ENCODE measurements at regions not wholly inside any gene's neighbourhood (a gene's known extent, or its start where the extent isn't known, plus 50 kb on each side); places are given as distances from the start of the nearest gene placed in this dataset.
"Not testable (repeated sequence)": the region's sequence is repeated elsewhere in the genome, so short reads cannot be mapped to it uniquely, and the experiment has no call there.

DNA sequence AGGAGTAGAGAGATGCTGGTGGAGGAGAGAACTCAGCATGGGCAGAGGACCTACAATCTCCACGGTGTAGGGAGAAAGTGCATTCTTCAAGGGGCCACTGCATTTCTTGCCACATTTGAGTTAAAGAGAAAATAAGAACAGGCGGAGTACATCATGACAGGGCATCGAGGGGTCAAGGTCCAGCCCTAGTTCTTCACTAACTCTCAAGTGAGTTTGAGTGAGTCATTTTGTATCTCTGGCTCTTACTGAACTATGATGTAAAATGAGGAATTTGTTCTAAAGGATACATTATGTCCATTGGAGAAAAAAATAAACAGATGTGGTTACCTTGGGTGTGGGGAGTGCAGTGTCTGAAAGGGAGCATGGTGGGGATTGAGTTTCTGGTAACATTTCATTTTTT, 182.9 kb downstream of the XPNPEP1 start:
- H3K27ac ChIP-seq (ENCODE audit: low read depth in 1 of 2, low read length in 1 of 2), result no peak overlapping the region
- H3K4me1 ChIP-seq (ENCODE audit: control insufficient read depth in 2 of 2, insufficient read depth in 2 of 2, low read length in 2 of 2), result no peaks in the 10 kb centered on the region
- H3K27me3 ChIP-seq (ENCODE audit: control insufficient read depth in 2 of 2, insufficient read depth in 1 of 2, low read length in 1 of 2), result no peaks in the 10 kb centered on the region
- no peak for DNase-seq (ENCODE audit: low read depth in 6 of 9, low spot score in 9 of 9)
- no peak overlapping the region for H3K4me3 ChIP-seq (ENCODE audit: low read length in 2 of 2)
- WGBS, result 85% methylated on average over 3 of the region's 3 CpGs
- no peaks in the 10 kb centered on the region for H3K36me3 ChIP-seq (ENCODE audit: control insufficient read depth in 2 of 2, insufficient read depth in 2 of 2, low read length in 1 of 2)
- no peaks in the 10 kb centered on the region for H3K9me3 ChIP-seq (ENCODE audit: control insufficient read depth in 2 of 2, insufficient read depth in 1 of 2, low read length in 1 of 2)

DNA sequence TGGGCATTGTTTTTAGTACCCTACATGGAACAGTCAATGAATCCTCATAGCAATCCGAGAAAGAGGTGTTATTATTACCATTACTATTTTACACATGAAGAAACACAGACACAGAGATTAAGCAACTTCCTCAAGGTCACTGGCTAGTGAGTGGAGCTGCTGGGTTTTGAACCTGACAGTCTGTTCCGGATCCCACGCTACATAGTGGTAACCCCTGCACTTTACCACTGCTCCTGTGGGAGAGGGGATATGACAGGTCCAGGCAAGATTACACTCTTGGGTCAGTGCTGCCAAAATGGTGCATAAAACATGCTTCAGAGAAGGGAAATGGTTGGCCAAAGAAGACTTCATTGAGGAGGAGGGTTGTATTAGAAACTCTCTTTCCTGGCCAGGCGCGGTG, 185.7 kb downstream of the XPNPEP1 start:
- Histone ChIP-seq H3K27ac (ENCODE audit: low read depth in 1 of 2, low read length in 1 of 2) (no peak overlapping the region), H3K36me3 (ENCODE audit: control insufficient read depth in 2 of 2, insufficient read depth in 2 of 2, low read length in 1 of 2) (no peaks in the 10 kb centered on the region), H3K9me3 (ENCODE audit: control insufficient read depth in 2 of 2, insufficient read depth in 1 of 2, low read length in 1 of 2) (no peaks in the 10 kb centered on the region), H3K4me3 (ENCODE audit: low read length in 2 of 2) (no peak overlapping the region), H3K27me3 (ENCODE audit: control insufficient read depth in 2 of 2, insufficient read depth in 1 of 2, low read length in 1 of 2) (no peaks in the 10 kb centered on the region), H3K4me1 (ENCODE audit: control insufficient read depth in 2 of 2, insufficient read depth in 2 of 2, low read length in 2 of 2) (no peaks in the 10 kb centered on the region)
- WGBS, result 93% methylated on average over 5 of the region's 5 CpGs
- no peak for DNase-seq (ENCODE audit: low read depth in 6 of 9, low spot score in 9 of 9)

DNA sequence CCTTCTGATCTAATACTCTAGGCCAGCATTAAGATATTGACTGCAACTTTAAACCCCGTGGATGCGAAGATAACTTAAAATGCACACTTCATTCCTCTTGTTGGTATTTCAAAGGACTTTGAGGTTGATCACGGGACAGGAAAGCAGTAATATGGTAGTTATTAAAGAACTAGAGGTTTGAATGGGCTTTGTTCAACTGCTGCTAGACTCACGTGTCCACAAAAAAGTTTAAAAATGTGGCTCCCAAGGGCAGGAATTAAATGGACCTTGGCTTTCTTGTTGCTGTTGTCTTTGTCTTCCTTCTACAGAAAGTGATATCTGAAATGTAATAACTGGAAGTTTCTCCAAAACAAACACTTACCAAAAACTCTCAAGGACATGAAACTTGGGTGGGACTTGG, 186.3 kb downstream of the XPNPEP1 start:
- Histone ChIP-seq H3K36me3 (ENCODE audit: control insufficient read depth in 2 of 2, insufficient read depth in 2 of 2, low read length in 1 of 2) (no peaks in the 10 kb centered on the region), H3K27me3 (ENCODE audit: control insufficient read depth in 2 of 2, insufficient read depth in 1 of 2, low read length in 1 of 2) (no peaks in the 10 kb centered on the region), H3K4me3 (ENCODE audit: low read length in 2 of 2) (no peak overlapping the region), H3K27ac (ENCODE audit: low read depth in 1 of 2, low read length in 1 of 2) (no peak overlapping the region), H3K4me1 (ENCODE audit: control insufficient read depth in 2 of 2, insufficient read depth in 2 of 2, low read length in 2 of 2) (no peaks in the 10 kb centered on the region), H3K9me3 (ENCODE audit: control insufficient read depth in 2 of 2, insufficient read depth in 1 of 2, low read length in 1 of 2) (no peaks in the 10 kb centered on the region)
- no peak for DNase-seq (ENCODE audit: low read depth in 6 of 9, low spot score in 9 of 9)
- WGBS, result 92% methylated on average over 4 of the region's 4 CpGs

DNA sequence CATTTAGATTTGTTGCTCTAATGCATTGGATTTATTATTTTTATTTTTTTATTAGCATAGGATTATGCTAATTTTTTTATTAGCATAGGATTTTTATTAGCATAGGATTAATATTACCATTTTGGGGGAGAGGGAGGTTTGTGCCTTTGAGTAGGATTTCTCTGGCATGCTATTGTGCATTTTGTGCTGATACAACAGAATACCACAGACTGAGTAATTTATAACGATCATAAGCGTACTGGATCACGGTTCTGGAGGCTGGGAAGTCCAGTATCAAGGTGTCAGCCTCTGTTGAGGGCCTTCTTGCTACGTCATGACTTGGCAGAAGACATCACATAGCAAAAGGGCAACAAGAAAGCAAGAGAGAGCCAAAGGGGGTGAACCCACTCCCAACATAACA, 187.5 kb downstream of the XPNPEP1 start:
- H3K27me3 ChIP-seq (ENCODE audit: control insufficient read depth in 2 of 2, insufficient read depth in 1 of 2, low read length in 1 of 2), result no peaks in the 10 kb centered on the region
- no peaks in the 10 kb centered on the region for H3K36me3 ChIP-seq (ENCODE audit: control insufficient read depth in 2 of 2, insufficient read depth in 2 of 2, low read length in 1 of 2)
- no peaks in the 10 kb centered on the region for H3K9me3 ChIP-seq (ENCODE audit: control insufficient read depth in 2 of 2, insufficient read depth in 1 of 2, low read length in 1 of 2)
- H3K27ac ChIP-seq (ENCODE audit: low read depth in 1 of 2, low read length in 1 of 2), result no peak overlapping the region
- no peak overlapping the region for H3K4me3 ChIP-seq (ENCODE audit: low read length in 2 of 2)
- 76% methylated on average over 4 of the region's 4 CpGs for WGBS
- DNase-seq (ENCODE audit: low read depth in 6 of 9, low spot score in 9 of 9), result no peak
- H3K4me1 ChIP-seq (ENCODE audit: control insufficient read depth in 2 of 2, insufficient read depth in 2 of 2, low read length in 2 of 2), result no peaks in the 10 kb centered on the region

DNA sequence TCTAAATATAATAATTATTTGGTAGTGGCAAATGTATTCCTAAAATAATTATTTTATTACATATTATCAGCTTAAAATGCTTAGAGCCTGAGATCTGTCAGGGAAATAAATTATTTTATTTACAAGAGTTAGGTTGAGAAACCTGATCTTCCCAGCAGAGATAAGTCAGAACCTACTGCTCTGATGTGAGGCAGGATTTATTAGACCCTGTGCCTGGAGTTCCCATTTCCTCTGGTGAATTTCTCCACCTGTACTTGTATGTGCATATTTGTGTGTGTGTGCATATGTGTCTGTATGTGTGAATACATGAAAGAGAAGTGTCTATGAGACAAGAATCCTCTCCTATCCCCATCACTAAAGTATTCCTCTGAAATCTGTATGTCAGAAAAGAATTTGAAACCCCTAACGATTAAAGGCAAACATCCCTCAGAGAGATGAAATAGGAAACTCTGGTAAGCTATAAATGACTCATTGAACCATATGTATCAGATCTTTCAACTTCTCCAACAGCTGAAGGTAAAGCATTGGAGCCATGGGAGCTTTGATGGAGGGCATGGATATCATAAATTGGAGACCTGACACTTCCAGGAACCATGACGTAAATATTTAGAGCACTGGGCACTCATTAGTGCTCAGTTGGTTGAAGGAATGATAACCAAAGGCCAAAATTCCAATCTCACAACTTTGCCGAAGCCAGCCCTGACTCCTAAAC, 190.9 kb downstream of the XPNPEP1 start:
- Histone ChIP-seq H3K27ac (ENCODE audit: low read depth in 1 of 2, low read length in 1 of 2) (no peak overlapping the region), H3K4me3 (ENCODE audit: low read length in 2 of 2) (no peak overlapping the region), H3K4me1 (ENCODE audit: control insufficient read depth in 2 of 2, insufficient read depth in 2 of 2, low read length in 2 of 2) (no peaks in the 10 kb centered on the region), H3K27me3 (ENCODE audit: control insufficient read depth in 2 of 2, insufficient read depth in 1 of 2, low read length in 1 of 2) (no peaks in the 10 kb centered on the region), H3K36me3 (ENCODE audit: control insufficient read depth in 2 of 2, insufficient read depth in 2 of 2, low read length in 1 of 2) (no peaks in the 10 kb centered on the region), H3K9me3 (ENCODE audit: control insufficient read depth in 2 of 2, insufficient read depth in 1 of 2, low read length in 1 of 2) (no peaks in the 10 kb centered on the region)
- no peak for DNase-seq (ENCODE audit: low read depth in 6 of 9, low spot score in 9 of 9)
- WGBS, result 92% methylated on average over 3 of the region's 3 CpGs

DNA sequence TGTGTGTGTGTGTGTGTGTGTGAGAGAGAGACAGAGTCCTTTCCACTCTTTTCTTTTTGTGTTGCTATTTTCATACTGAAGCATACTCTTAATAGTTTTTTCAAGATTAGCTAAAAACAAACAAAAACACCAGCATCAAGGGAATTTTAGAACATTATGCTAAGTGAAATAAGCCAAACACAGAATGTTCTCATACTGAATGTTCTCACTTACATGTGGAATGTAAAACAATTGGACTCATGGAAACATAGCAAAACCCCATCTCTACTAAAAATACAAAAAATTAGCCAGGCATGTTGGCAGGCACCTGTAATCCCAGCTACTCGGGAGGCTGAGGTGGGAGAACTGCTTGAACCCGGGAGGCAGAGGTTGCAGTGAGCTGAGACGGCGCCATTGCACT, 193.4 kb downstream of the XPNPEP1 start:
- not testable (repeated sequence) for H3K27me3 ChIP-seq (ENCODE audit: control insufficient read depth in 2 of 2, insufficient read depth in 1 of 2, low read length in 1 of 2); DNase-seq (ENCODE audit: low read depth in 6 of 9, low spot score in 9 of 9); H3K36me3 ChIP-seq (ENCODE audit: control insufficient read depth in 2 of 2, insufficient read depth in 2 of 2, low read length in 1 of 2); H3K27ac ChIP-seq (ENCODE audit: low read depth in 1 of 2, low read length in 1 of 2); H3K4me3 ChIP-seq (ENCODE audit: low read length in 2 of 2); H3K4me1 ChIP-seq (ENCODE audit: control insufficient read depth in 2 of 2, insufficient read depth in 2 of 2, low read length in 2 of 2); H3K9me3 ChIP-seq (ENCODE audit: control insufficient read depth in 2 of 2, insufficient read depth in 1 of 2, low read length in 1 of 2)
- WGBS, result 91% methylated on average over 4 of the region's 4 CpGs

DNA sequence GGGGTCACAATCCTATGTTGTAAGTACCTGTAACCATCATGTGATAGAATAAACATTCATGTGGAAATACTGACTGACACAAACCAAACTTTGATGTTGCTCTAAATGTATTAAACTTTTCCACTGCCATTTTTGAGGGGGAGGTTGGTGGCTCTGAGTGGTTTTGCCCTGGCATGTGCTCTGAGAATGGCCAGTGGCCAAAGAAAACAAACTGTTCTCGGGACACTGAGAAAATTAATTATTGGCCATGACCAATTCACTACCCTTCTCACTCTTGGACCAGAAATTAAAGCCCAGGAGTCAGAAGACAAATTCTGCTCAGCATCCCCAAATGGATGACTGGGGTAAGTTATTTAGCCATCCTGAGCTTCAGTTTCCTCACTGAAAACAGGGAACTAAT, 195.9 kb downstream of the XPNPEP1 start:
- no peak overlapping the region for H3K4me3 ChIP-seq (ENCODE audit: low read length in 2 of 2)
- no peaks in the 10 kb centered on the region for H3K36me3 ChIP-seq (ENCODE audit: control insufficient read depth in 2 of 2, insufficient read depth in 2 of 2, low read length in 1 of 2)
- WGBS, result 75% methylated on average over 1 of the region's 1 CpG
- DNase-seq (ENCODE audit: low read depth in 6 of 9, low spot score in 9 of 9), result no peak
- H3K4me1 ChIP-seq (ENCODE audit: control insufficient read depth in 2 of 2, insufficient read depth in 2 of 2, low read length in 2 of 2), result no peaks in the 10 kb centered on the region
- H3K9me3 ChIP-seq (ENCODE audit: control insufficient read depth in 2 of 2, insufficient read depth in 1 of 2, low read length in 1 of 2), result no peaks in the 10 kb centered on the region
- no peak overlapping the region for H3K27ac ChIP-seq (ENCODE audit: low read depth in 1 of 2, low read length in 1 of 2)
- no peaks in the 10 kb centered on the region for H3K27me3 ChIP-seq (ENCODE audit: control insufficient read depth in 2 of 2, insufficient read depth in 1 of 2, low read length in 1 of 2)

DNA sequence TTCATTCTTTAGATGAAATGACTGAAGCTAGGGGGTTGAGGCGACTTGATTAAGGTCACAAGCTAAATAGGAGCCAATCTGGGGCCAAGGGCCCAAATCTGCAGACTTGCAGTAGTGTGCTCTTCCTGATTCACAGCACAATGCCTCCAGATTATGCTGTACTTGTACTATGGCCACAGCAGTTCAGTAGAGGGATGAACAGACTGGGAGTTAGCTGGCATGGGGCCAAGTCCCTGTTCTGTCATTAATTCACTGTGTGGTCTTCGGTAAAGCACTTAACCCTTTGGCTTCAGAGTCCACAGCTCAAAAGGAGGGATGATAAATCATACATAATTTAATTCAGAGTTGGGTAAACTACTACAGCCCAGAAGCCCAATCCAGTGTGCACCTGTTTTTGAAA, 196.8 kb downstream of the XPNPEP1 start:
- Histone ChIP-seq H3K36me3 (ENCODE audit: control insufficient read depth in 2 of 2, insufficient read depth in 2 of 2, low read length in 1 of 2) (no peaks in the 10 kb centered on the region), H3K4me1 (ENCODE audit: control insufficient read depth in 2 of 2, insufficient read depth in 2 of 2, low read length in 2 of 2) (no peaks in the 10 kb centered on the region), H3K9me3 (ENCODE audit: control insufficient read depth in 2 of 2, insufficient read depth in 1 of 2, low read length in 1 of 2) (no peaks in the 10 kb centered on the region), H3K27me3 (ENCODE audit: control insufficient read depth in 2 of 2, insufficient read depth in 1 of 2, low read length in 1 of 2) (no peaks in the 10 kb centered on the region), H3K4me3 (ENCODE audit: low read length in 2 of 2) (no peak overlapping the region), H3K27ac (ENCODE audit: low read depth in 1 of 2, low read length in 1 of 2) (no peak overlapping the region)
- 50% methylated on average over 2 of the region's 2 CpGs for WGBS
- DNase-seq (ENCODE audit: low read depth in 6 of 9, low spot score in 9 of 9), result no peak

DNA sequence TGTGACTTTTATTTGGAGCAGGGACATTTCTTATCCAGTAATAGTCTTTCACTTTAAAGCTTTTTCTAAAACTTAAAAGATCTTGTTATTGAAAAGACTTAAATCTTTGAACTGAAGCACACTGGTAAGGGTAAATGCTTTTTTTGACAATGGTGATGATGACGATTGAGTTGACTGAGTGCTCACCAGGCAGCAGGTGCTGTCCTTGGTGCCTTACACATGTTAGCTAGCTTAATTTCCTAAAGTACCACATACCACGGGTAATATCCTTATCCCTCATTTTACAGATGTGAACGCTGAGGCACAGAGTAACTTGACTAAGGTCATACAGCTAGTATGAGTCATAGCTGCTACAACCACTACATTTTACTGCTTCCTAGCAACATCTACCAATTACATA, 200.0 kb downstream of the XPNPEP1 start:
- Histone ChIP-seq H3K4me3 (ENCODE audit: low read length in 2 of 2) (no peak overlapping the region), H3K36me3 (ENCODE audit: control insufficient read depth in 2 of 2, insufficient read depth in 2 of 2, low read length in 1 of 2) (no peaks in the 10 kb centered on the region), H3K27me3 (ENCODE audit: control insufficient read depth in 2 of 2, insufficient read depth in 1 of 2, low read length in 1 of 2) (no peaks in the 10 kb centered on the region), H3K9me3 (ENCODE audit: control insufficient read depth in 2 of 2, insufficient read depth in 1 of 2, low read length in 1 of 2) (no peaks in the 10 kb centered on the region), H3K4me1 (ENCODE audit: control insufficient read depth in 2 of 2, insufficient read depth in 2 of 2, low read length in 2 of 2) (no peaks in the 10 kb centered on the region), H3K27ac (ENCODE audit: low read depth in 1 of 2, low read length in 1 of 2) (no peak overlapping the region)
- DNase-seq (ENCODE audit: low read depth in 6 of 9, low spot score in 9 of 9), result no peak
- WGBS, result 68% methylated on average over 3 of the region's 3 CpGs
